ENCODE measurements at regions not wholly inside any gene's neighbourhood (a gene's known extent, or its start where the extent isn't known, plus 50 kb on each side); places are given as distances from the start of the nearest gene placed in this dataset.

DNA sequence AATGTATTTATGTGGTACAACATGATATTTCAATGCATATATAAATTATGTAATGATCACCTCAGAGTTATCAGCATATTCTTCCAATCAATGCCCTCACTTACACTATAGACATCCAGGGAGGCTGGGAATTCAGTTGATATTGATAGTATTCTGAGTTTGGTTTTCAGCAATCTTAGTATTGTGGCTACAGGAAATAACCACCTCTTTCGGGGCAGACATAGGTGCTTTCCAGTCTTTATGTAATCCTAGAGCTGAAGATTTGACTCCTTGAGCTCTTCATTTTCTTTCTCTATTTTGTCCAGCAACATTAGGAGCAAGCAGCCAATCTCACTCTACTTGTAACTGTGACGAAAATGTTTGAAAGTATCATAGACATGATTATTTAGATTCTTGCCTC lies 712.7 kb upstream of the KIRREL3 start:
- TF ChIP-seq, protein P1, sequence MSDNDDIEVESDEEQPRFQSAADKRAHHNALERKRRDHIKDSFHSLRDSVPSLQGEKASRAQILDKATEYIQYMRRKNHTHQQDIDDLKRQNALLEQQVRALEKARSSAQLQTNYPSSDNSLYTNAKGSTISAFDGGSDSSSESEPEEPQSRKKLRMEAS (IDR thresholded peaks at IDR 0.05; ENCODE audit: low read depth), result no peak
- TF ChIP-seq YY1 (IDR thresholded peaks at IDR 0.05; ENCODE audit: low read depth), result no peak

All from SK-N-SH (cell line).